ENCODE measurements at regions not wholly inside any gene's neighbourhood (a gene's known extent, or its start where the extent isn't known, plus 50 kb on each side); places are given as distances from the start of the nearest gene placed in this dataset.

- Histone ChIP-seq H2AFZ (ENCODE audit: low read length) (no peak overlapping the region), H3K27me3 (ENCODE audit: control insufficient read depth in 1 of 2, insufficient read depth in 2 of 2, low read length in 2 of 2) (no peaks in the 10 kb centered on the region), H3K36me3 (replicated peaks in 1 of 2; ENCODE audit: control insufficient read depth in 1 of 2, insufficient read depth in 2 of 2, low read length in 2 of 2) (no peaks in the 10 kb centered on the region), H3K9ac (ENCODE audit: insufficient read depth, low read depth, low read length) (no peak overlapping the region), H3K9me3 (ENCODE audit: low read length) (no peaks in the 10 kb centered on the region), H3K4me1 (ENCODE audit: insufficient read depth, low read length) (no peaks in the 10 kb centered on the region), H3K27ac (ENCODE audit: extremely low read length, insufficient read depth, low read length) (no peak overlapping the region), H3K4me3 (replicated peaks in 1 of 3; ENCODE audit: insufficient read depth in 1 of 3, low read depth in 2 of 3, low read length in 3 of 3) (no peak overlapping the region), H3K79me2 (ENCODE audit: insufficient read depth, low read length) (no peaks in the 10 kb centered on the region), H3K4me2 (ENCODE audit: low read depth, low read length) (no peak overlapping the region), H4K20me1 (ENCODE audit: insufficient read depth, low read length) (no peaks in the 10 kb centered on the region)
- POLR2A ChIA-PET = no interaction called here
- DNase-seq (ENCODE audit: low spot score) (no peak), ATAC-seq (no peak), FAIRE-seq (no peak)
- WGBS (ENCODE audit: low lambda C conversion rate) = 4% methylated on average over 2 of the region's 2 CpGs
- in situ Hi-C loops (cut with HindIII; ENCODE audit: extremely low pct_ligation_motif_present, low pct_unique_long_range_greater_than_20kb) = no loop called here
- no TSS peak for BruUV-seq (replicated peaks)
- no peak for TF ChIP-seq ZNF446 (CRISPR knock-in tag; IDR thresholded peaks at IDR 0.05)
- TF ChIP-seq NR2F6 (IDR thresholded peaks at IDR 0.05) = no peak
- no peak for TF ChIP-seq NR2F6 (CRISPR knock-in tag; IDR thresholded peaks at IDR 0.05)
- no peak for TF ChIP-seq RBM39 (IDR thresholded peaks at IDR 0.05; ENCODE audit: low read depth, low read length, poor library complexity, severe bottlenecking)
- no peak for TF ChIP-seq ZBTB3 (CRISPR knock-in tag; IDR thresholded peaks at IDR 0.05; ENCODE audit: borderline replicate concordance, low read depth)
- TF ChIP-seq MAX (IDR thresholded peaks at IDR 0.05) = no peak
- TF ChIP-seq BCL6 (CRISPR knock-in tag; IDR thresholded peaks at IDR 0.05) = no peak
- intact Hi-C loops (cut with micrococcal nuclease; ENCODE audit: unreplicated experiment) = no loop called here
- CTCF ChIA-PET (ENCODE audit: low intra/inter-chr PET ratio, low total read pairs) = no interaction called here
Observed at GRCh38 chr3:115236496-115236895, 89.4 kb upstream of the ZBTB20 start.

GRCh38 chr3:115239717-115240116 is 92.6 kb upstream of the ZBTB20 start:
- Histone ChIP-seq H2AFZ (ENCODE audit: low read length) (no peak overlapping the region), H3K4me2 (ENCODE audit: low read depth, low read length) (no peak overlapping the region), H3K27me3 (ENCODE audit: control insufficient read depth in 1 of 2, insufficient read depth in 2 of 2, low read length in 2 of 2) (no peaks in the 10 kb centered on the region), H3K27ac (ENCODE audit: extremely low read length, insufficient read depth, low read length) (no peak overlapping the region), H3K9me3 (ENCODE audit: low read length) (no peaks in the 10 kb centered on the region), H3K4me3 (replicated peaks in 1 of 3; ENCODE audit: insufficient read depth in 1 of 3, low read depth in 2 of 3, low read length in 3 of 3) (no peak overlapping the region), H3K36me3 (replicated peaks in 1 of 2; ENCODE audit: control insufficient read depth in 1 of 2, insufficient read depth in 2 of 2, low read length in 2 of 2) (no peaks in the 10 kb centered on the region), H3K4me1 (ENCODE audit: insufficient read depth, low read length) (no peaks in the 10 kb centered on the region), H4K20me1 (ENCODE audit: insufficient read depth, low read length) (no peaks in the 10 kb centered on the region), H3K79me2 (ENCODE audit: insufficient read depth, low read length) (no peaks in the 10 kb centered on the region), H3K9ac (ENCODE audit: insufficient read depth, low read depth, low read length) (no peak overlapping the region)
- no peak for FAIRE-seq
- intact Hi-C loops (cut with micrococcal nuclease; ENCODE audit: unreplicated experiment) = no loop called here
- no TSS peak for BruUV-seq (replicated peaks)
- in situ Hi-C loops (cut with HindIII; ENCODE audit: extremely low pct_ligation_motif_present, low pct_unique_long_range_greater_than_20kb) = no loop called here
- ChIA-PET POLR2A (no interaction called here), CTCF (ENCODE audit: low intra/inter-chr PET ratio, low total read pairs) (no interaction called here)
- no peak; the same call in 2 of the 3 replicates for ATAC-seq
- peak; percentile 9 for DNase-seq (ENCODE audit: low spot score)
- WGBS (ENCODE audit: low lambda C conversion rate) = 26% methylated on average over 3 of the region's 6 CpGs
- TF ChIP-seq ZNF468 (CRISPR knock-in tag; IDR thresholded peaks at IDR 0.05) (no peak), TBX2 (CRISPR knock-in tag; IDR thresholded peaks at IDR 0.05; ENCODE audit: borderline replicate concordance) (no peak), KLF12 (CRISPR knock-in tag; IDR thresholded peaks at IDR 0.05; ENCODE audit: borderline replicate concordance) (no peak), ZNF350 (CRISPR knock-in tag; IDR thresholded peaks at IDR 0.05; ENCODE audit: borderline replicate concordance, low read depth) (no peak), GATAD1 (CRISPR knock-in tag; IDR thresholded peaks at IDR 0.05) (no peak), ZNF691 (CRISPR knock-in tag; IDR thresholded peaks at IDR 0.05; ENCODE audit: borderline replicate concordance, low read depth) (no peak), ZFAT (CRISPR knock-in tag; conservative IDR thresholded peaks at IDR 0.05) (no peak), CAMTA2 (CRISPR knock-in tag; IDR thresholded peaks at IDR 0.05; ENCODE audit: borderline replicate concordance) (no peak), MTA1 (CRISPR knock-in tag; IDR thresholded peaks at IDR 0.05; ENCODE audit: borderline replicate concordance) (no peak), HOMEZ (CRISPR knock-in tag; IDR thresholded peaks at IDR 0.05; ENCODE audit: low read depth) (no peak), THRA (CRISPR knock-in tag; IDR thresholded peaks at IDR 0.05; ENCODE audit: borderline replicate concordance) (no peak)

All from HepG2 (cell line).